ENCODE measurements at regions not wholly inside any gene's neighbourhood (a gene's known extent, or its start where the extent isn't known, plus 50 kb on each side); places are given as distances from the start of the nearest gene placed in this dataset.

GRCh38 chr9:13361076-13361475, 81.6 kb upstream of the MPDZ start:
- TF ChIP-seq POLR2A (IDR thresholded peaks at IDR 0.05): no peak
- TF ChIP-seq, protein P1, sequence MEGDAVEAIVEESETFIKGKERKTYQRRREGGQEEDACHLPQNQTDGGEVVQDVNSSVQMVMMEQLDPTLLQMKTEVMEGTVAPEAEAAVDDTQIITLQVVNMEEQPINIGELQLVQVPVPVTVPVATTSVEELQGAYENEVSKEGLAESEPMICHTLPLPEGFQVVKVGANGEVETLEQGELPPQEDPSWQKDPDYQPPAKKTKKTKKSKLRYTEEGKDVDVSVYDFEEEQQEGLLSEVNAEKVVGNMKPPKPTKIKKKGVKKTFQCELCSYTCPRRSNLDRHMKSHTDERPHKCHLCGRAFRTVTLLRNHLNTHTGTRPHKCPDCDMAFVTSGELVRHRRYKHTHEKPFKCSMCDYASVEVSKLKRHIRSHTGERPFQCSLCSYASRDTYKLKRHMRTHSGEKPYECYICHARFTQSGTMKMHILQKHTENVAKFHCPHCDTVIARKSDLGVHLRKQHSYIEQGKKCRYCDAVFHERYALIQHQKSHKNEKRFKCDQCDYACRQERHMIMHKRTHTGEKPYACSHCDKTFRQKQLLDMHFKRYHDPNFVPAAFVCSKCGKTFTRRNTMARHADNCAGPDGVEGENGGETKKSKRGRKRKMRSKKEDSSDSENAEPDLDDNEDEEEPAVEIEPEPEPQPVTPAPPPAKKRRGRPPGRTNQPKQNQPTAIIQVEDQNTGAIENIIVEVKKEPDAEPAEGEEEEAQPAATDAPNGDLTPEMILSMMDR (IDR thresholded peaks at IDR 0.05): no peak
- no peak for TF ChIP-seq POLR2AphosphoS5 (IDR thresholded peaks at IDR 0.05)
